Left ventricle myocardium inferior (tissue), 1 donor: ENCODE measurements at regions not wholly inside any gene's neighbourhood (a gene's known extent, or its start where the extent isn't known, plus 50 kb on each side); places are given as distances from the start of the nearest gene placed in this dataset.
"Not testable (repeated sequence)": the region's sequence is repeated elsewhere in the genome, so short reads cannot be mapped to it uniquely, and the experiment has no call there.

Source experiments
- DNase-seq: peaks from one replicate; pipeline ENCODE4 v3.0.0-alpha.2; 2020
- H3K27ac ChIP-seq: fragments of 200-600 bp; replicated peaks from 2 replicates; pipeline ENCODE4 v1.8.0; 2021
- H3K27me3 ChIP-seq: fragments of 200-600 bp; 2 replicates; pipeline ENCODE4 v1.8.0; 2021; ENCODE audit warnings: low read depth
- H3K36me3 ChIP-seq: fragments of 200-600 bp; 2 replicates; pipeline ENCODE4 v1.8.0; 2021
- H3K4me1 ChIP-seq: fragments of 200-600 bp; 2 replicates; pipeline ENCODE4 v1.8.0; 2021
- H3K4me3 ChIP-seq: fragments of 200-600 bp; 2 replicates; pipeline ENCODE4 v1.8.0; 2021; ENCODE audit warnings: mild to moderate bottlenecking, moderate library complexity
- H3K9me3 ChIP-seq: fragments of 200-600 bp; replicated peaks from 2 replicates; pipeline ENCODE4 v1.8.0; 2021
- CTCF ChIP-seq: fragments of 200-600 bp; IDR thresholded peaks from 2 replicates; pipeline ENCODE4 v1.8.0; 2021; ENCODE audit warnings: antibody characterized with exemption, mild to moderate bottlenecking, borderline replicate concordance
- intact Hi-C: fragments of 100-400 bp; cut with micrococcal nuclease; formaldehyde crosslinking; loops from one replicate; pipeline ENCODE4 v1.11.0; 2022
- donor health status: DM: no; HTN: yes; CAD: no; lungs with severe emphysema.

- Histone ChIP-seq H3K27me3 (no peaks in the 10 kb centered on the region), H3K4me1 (peaks cover 20% of the 10 kb centered on the region), H3K27ac (no peak overlapping the region), H3K36me3 (no peaks in the 10 kb centered on the region), H3K4me3 (no peak overlapping the region), H3K9me3 (peaks cover 16% of the 10 kb centered on the region)
- DNase-seq: no peak
- no peak for TF ChIP-seq CTCF
- intact Hi-C loops: no loop called here
Measured at GRCh38 chr10:35993591-35994515, 351.8 kb upstream of the FZD8 start.

- no peak for DNase-seq
- Histone ChIP-seq H3K4me1 (peaks cover 25% of the 10 kb centered on the region), H3K36me3 (no peaks in the 10 kb centered on the region), H3K9me3 (peaks cover 16% of the 10 kb centered on the region), H3K27ac (no peak overlapping the region), H3K27me3 (no peaks in the 10 kb centered on the region), H3K4me3 (no peak overlapping the region)
- intact Hi-C loops: no loop called here
- TF ChIP-seq CTCF: no peak
Measured at GRCh38 chr10:35992107-35992506, 350.0 kb upstream of the FZD8 start.

- DNase-seq: no peak
- H3K27me3 ChIP-seq: no peaks in the 10 kb centered on the region
- intact Hi-C loops: no loop called here
- H3K36me3 ChIP-seq: no peaks in the 10 kb centered on the region
- H3K27ac ChIP-seq: peak overlapping the region; percentile 31
- TF ChIP-seq CTCF: no peak
- peak overlapping the region; percentile 28 for H3K4me3 ChIP-seq
- peaks cover 16% of the 10 kb centered on the region for H3K9me3 ChIP-seq
- H3K4me1 ChIP-seq: peaks cover 12% of the 10 kb centered on the region
Measured at GRCh38 chr10:35986756-35987502, 344.8 kb upstream of the FZD8 start.

- Histone ChIP-seq H3K9me3 (no peaks in the 10 kb centered on the region), H3K27me3 (no peaks in the 10 kb centered on the region), H3K36me3 (no peaks in the 10 kb centered on the region), H3K4me3 (no peak overlapping the region), H3K4me1 (no peaks in the 10 kb centered on the region), H3K27ac (no peak overlapping the region)
- TF ChIP-seq CTCF: no peak
- DNase-seq: no peak
- intact Hi-C loops: no loop called here
Measured at GRCh38 chr10:35979116-35979515, 337.0 kb upstream of the FZD8 start.

- H3K36me3 ChIP-seq, intact Hi-C loops, H3K9me3 ChIP-seq, H3K4me3 ChIP-seq, H3K27ac ChIP-seq, DNase-seq, H3K4me1 ChIP-seq, H3K27me3 ChIP-seq: not testable (repeated sequence)
Measured at GRCh38 chr10:35973912-35974591, 332.0 kb upstream of the FZD8 start.
